ENCODE measurements at regions not wholly inside any gene's neighbourhood (a gene's known extent, or its start where the extent isn't known, plus 50 kb on each side); places are given as distances from the start of the nearest gene placed in this dataset.

GRCh38 chr2:43159797-43160196 is 66.6 kb downstream of the ZFP36L2 start:
- TF ChIP-seq EZH2 (IDR thresholded peaks at IDR 0.05; ENCODE audit: insufficient read depth, poor library complexity, severe bottlenecking) (no peak), EZH2phosphoT487 (IDR thresholded peaks at IDR 0.05; ENCODE audit: insufficient read depth, low read depth) (no peak)
